ENCODE measurements at regions not wholly inside any gene's neighbourhood (a gene's known extent, or its start where the extent isn't known, plus 50 kb on each side); places are given as distances from the start of the nearest gene placed in this dataset.

GRCh38 chr12:97235102-97235501 lies 227.5 kb upstream of the RMST start:
- no peak overlapping the region for H3K9ac ChIP-seq (ENCODE audit: low read length)
- H3K4me3 ChIP-seq (ENCODE audit: insufficient read depth, low read depth, low read length) = no peak overlapping the region
- H3K27me3 ChIP-seq (ENCODE audit: insufficient read depth, low read length) = no peaks in the 10 kb centered on the region
- Mint-ChIP-seq H3K36me3 (ENCODE audit: low read depth, unreplicated experiment) (no peaks in the 10 kb centered on the region), H3K27me3 (ENCODE audit: low read depth, unreplicated experiment) (no peaks in the 10 kb centered on the region), H3K4me1 (ENCODE audit: low read depth, unreplicated experiment) (no peaks in the 10 kb centered on the region), H3K27ac (ENCODE audit: unreplicated experiment) (no peak overlapping the region), H3K9me3 (ENCODE audit: unreplicated experiment) (no peaks in the 10 kb centered on the region), H3K4me3 (ENCODE audit: unreplicated experiment) (no peak overlapping the region)
- no peak overlapping the region for H2AFZ ChIP-seq (ENCODE audit: low read depth, low read length)
- H3K9me3 ChIP-seq (ENCODE audit: insufficient read depth, low read depth, low read length) = no peaks in the 10 kb centered on the region
- no peak overlapping the region for H3K27ac ChIP-seq (ENCODE audit: low read depth, low read length)
- H3K4me2 ChIP-seq (ENCODE audit: low read length) = no peak overlapping the region
- no peaks in the 10 kb centered on the region for H3K36me3 ChIP-seq (ENCODE audit: insufficient read depth, low read length)
- no peak for FAIRE-seq
- TF ChIP-seq EZH2 (IDR thresholded peaks at IDR 0.05; ENCODE audit: insufficient read depth, low read length) (no peak), CTCF (IDR thresholded peaks at IDR 0.05; ENCODE audit: insufficient read depth, low read depth, low read length) (no peak)
- H4K20me1 ChIP-seq (ENCODE audit: insufficient read depth, low read length) = no peaks in the 10 kb centered on the region
- H3K79me2 ChIP-seq (ENCODE audit: insufficient read depth, low read length) = no peaks in the 10 kb centered on the region
- H3K4me1 ChIP-seq (ENCODE audit: insufficient read depth, low read length) = no peaks in the 10 kb centered on the region
- no peak for DNase-seq (ENCODE audit: low read depth)

GRCh38 chr12:97246368-97246767 lies 216.2 kb upstream of the RMST start:
- Mint-ChIP-seq H3K36me3 (ENCODE audit: low read depth, unreplicated experiment) (no peaks in the 10 kb centered on the region), H3K4me1 (ENCODE audit: low read depth, unreplicated experiment) (no peaks in the 10 kb centered on the region), H3K4me3 (ENCODE audit: unreplicated experiment) (no peak overlapping the region), H3K27me3 (ENCODE audit: low read depth, unreplicated experiment) (no peaks in the 10 kb centered on the region), H3K9me3 (ENCODE audit: unreplicated experiment) (peaks cover 3% of the 10 kb centered on the region), H3K27ac (ENCODE audit: unreplicated experiment) (no peak overlapping the region)
- no peaks in the 10 kb centered on the region for H3K36me3 ChIP-seq (ENCODE audit: insufficient read depth, low read length)
- H3K9me3 ChIP-seq (ENCODE audit: insufficient read depth, low read depth, low read length) = no peaks in the 10 kb centered on the region
- H3K27me3 ChIP-seq (ENCODE audit: insufficient read depth, low read length) = no peaks in the 10 kb centered on the region
- H3K27ac ChIP-seq (ENCODE audit: low read depth, low read length) = no peak overlapping the region
- TF ChIP-seq CTCF (IDR thresholded peaks at IDR 0.05; ENCODE audit: insufficient read depth, low read depth, low read length) (no peak), EZH2 (IDR thresholded peaks at IDR 0.05; ENCODE audit: insufficient read depth, low read length) (no peak)
- DNase-seq (ENCODE audit: low read depth) (no peak), FAIRE-seq (no peak)
- no peak overlapping the region for H3K4me3 ChIP-seq (ENCODE audit: insufficient read depth, low read depth, low read length)
- H4K20me1 ChIP-seq (ENCODE audit: insufficient read depth, low read length) = no peaks in the 10 kb centered on the region
- H3K79me2 ChIP-seq (ENCODE audit: insufficient read depth, low read length) = no peaks in the 10 kb centered on the region
- no peak overlapping the region for H3K4me2 ChIP-seq (ENCODE audit: low read length)
- H2AFZ ChIP-seq (ENCODE audit: low read depth, low read length) = no peak overlapping the region
- no peaks in the 10 kb centered on the region for H3K4me1 ChIP-seq (ENCODE audit: insufficient read depth, low read length)
- H3K9ac ChIP-seq (ENCODE audit: low read length) = no peak overlapping the region

- Histone ChIP-seq H3K4me3 (ENCODE audit: insufficient read depth, low read depth, low read length) (no peak overlapping the region), H3K4me1 (ENCODE audit: insufficient read depth, low read length) (no peaks in the 10 kb centered on the region), H3K27ac (ENCODE audit: low read depth, low read length) (no peak overlapping the region), H3K36me3 (ENCODE audit: insufficient read depth, low read length) (no peaks in the 10 kb centered on the region), H3K9ac (ENCODE audit: low read length) (no peak overlapping the region), H2AFZ (ENCODE audit: low read depth, low read length) (no peak overlapping the region), H3K27me3 (ENCODE audit: insufficient read depth, low read length) (no peaks in the 10 kb centered on the region), H4K20me1 (ENCODE audit: insufficient read depth, low read length) (no peaks in the 10 kb centered on the region), H3K79me2 (ENCODE audit: insufficient read depth, low read length) (no peaks in the 10 kb centered on the region), H3K9me3 (ENCODE audit: insufficient read depth, low read depth, low read length) (no peaks in the 10 kb centered on the region), H3K4me2 (ENCODE audit: low read length) (no peak overlapping the region)
- H3K4me1 Mint-ChIP-seq (ENCODE audit: low read depth, unreplicated experiment) = no peaks in the 10 kb centered on the region
- no peak overlapping the region for H3K27ac Mint-ChIP-seq (ENCODE audit: unreplicated experiment)
- TF ChIP-seq CTCF (IDR thresholded peaks at IDR 0.05; ENCODE audit: insufficient read depth, low read depth, low read length) (no peak), EZH2 (IDR thresholded peaks at IDR 0.05; ENCODE audit: insufficient read depth, low read length) (no peak)
- FAIRE-seq (no peak), DNase-seq (ENCODE audit: low read depth) (no peak)
- no peaks in the 10 kb centered on the region for H3K9me3 Mint-ChIP-seq (ENCODE audit: unreplicated experiment)
- no peak overlapping the region for H3K4me3 Mint-ChIP-seq (ENCODE audit: unreplicated experiment)
- no peaks in the 10 kb centered on the region for H3K36me3 Mint-ChIP-seq (ENCODE audit: low read depth, unreplicated experiment)
- H3K27me3 Mint-ChIP-seq (ENCODE audit: low read depth, unreplicated experiment) = no peaks in the 10 kb centered on the region
Measured at GRCh38 chr12:97250483-97250882, 212.1 kb upstream of the RMST start.
